ENCODE measurements at regions not wholly inside any gene's neighbourhood (a gene's known extent, or its start where the extent isn't known, plus 50 kb on each side); places are given as distances from the start of the nearest gene placed in this dataset.
"Not testable (repeated sequence)": the region's sequence is repeated elsewhere in the genome, so short reads cannot be mapped to it uniquely, and the experiment has no call there.

DNA sequence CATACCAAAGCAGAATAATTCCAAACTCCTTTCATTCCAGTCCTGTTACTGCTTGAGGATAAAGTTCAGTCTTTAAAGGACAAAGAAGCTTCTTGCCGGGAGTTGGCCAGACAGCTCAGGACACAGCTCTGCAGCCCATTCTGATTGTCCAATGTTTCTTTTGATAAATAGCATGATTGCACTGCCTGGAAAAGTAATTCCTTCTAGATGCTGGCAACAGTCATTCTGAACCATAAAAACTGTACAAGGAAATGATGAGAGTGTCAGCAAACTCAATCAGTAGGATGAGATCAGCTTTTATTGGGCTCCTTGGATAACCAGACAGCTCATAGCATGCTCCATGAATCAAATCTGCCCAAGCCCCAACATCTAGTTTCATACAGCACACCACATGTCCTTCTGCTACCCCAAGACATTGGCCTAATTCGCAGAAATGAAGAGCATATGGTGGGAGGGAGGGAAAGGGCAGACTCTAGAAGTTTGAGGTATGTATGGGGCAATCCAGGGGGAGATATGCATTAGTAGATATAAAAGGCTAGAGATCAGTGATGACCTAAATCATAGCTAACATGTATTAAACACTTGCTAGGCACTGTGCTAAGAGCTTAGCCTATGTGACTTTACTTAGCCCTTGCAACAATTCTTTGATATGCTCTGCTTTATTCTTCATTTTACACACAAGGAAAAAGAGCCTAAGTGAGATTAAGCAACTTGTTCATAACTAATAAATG lies 219.9 kb upstream of the NREP start:
- DNase-seq (ENCODE audit: low spot score): no peak

- no peak for DNase-seq (ENCODE audit: low spot score)
Measured at GRCh38 chr5:111975133-111975532, 218.1 kb upstream of the NREP start.

- DNase-seq (ENCODE audit: low spot score): no peak
Measured at GRCh38 chr5:111973961-111974360, 217.0 kb upstream of the NREP start.

GRCh38 chr5:111972548-111972947 lies 215.6 kb upstream of the NREP start:
- no peak for DNase-seq (ENCODE audit: low spot score)

DNA sequence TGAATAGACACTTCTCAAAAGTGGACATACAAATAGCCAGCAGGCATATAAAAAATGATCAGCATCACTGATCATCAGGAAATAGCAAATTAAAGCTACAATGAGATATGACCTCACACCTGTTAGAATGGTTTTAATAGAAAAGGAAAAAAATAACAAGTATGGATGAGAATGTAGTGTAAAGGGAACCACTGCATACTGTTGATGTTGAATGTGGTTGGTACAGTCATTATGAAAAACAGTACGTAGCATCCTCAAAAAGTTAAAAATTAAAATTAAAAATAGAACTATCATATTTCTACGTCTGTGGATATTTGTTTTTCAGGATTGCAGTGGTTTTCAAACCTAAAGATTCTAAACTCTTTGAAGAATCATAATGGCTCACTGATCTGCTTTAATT lies 215.1 kb upstream of the NREP start:
- DNase-seq (ENCODE audit: low spot score): no peak

DNA sequence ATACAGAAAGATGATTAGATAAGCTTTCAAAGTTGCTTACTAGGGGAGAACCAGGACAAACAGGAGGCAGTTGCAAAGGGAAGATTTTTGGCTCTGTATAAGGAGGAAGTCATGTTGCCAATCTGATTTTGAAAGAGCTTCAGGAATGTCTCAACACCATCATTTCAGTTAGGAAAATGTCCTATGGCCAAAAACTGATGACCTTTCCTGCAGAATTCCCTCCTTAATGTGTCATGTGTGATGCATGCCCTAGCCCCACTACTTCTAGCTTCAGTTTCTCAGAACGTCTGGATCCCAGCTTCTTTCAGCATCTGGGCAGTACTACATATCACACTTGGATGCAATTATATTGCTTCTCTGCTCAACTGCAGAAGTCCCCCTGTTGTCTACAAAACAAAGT lies 211.5 kb upstream of the NREP start:
- no peak for DNase-seq (ENCODE audit: low spot score)

DNA sequence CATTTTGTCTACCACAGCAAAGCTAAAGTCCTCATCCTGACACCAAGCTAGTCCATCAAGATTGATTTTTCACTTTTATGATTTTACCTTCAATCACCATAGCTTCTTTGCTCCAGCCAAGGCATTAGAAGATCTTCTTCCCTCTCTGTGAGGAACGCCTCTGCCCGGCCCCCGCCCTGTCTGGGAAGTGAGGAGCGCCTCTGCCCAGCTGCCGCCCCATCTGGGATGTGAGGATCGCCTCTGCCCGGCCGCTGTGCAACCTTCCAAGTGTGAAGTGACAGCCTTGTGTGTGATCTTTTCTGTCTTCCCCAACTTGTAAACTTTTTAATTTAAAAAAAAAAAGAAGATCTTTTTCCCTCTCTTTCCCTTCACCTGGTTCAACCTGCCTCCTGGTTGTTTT lies 210.5 kb upstream of the NREP start:
- no peak for DNase-seq (ENCODE audit: low spot score)

GRCh38 chr5:111966290-111966689 lies 209.3 kb upstream of the NREP start:
- DNase-seq (ENCODE audit: low spot score): no peak

- DNase-seq (ENCODE audit: low spot score): no peak
Measured at GRCh38 chr5:111963555-111963954, 206.6 kb upstream of the NREP start.

DNA sequence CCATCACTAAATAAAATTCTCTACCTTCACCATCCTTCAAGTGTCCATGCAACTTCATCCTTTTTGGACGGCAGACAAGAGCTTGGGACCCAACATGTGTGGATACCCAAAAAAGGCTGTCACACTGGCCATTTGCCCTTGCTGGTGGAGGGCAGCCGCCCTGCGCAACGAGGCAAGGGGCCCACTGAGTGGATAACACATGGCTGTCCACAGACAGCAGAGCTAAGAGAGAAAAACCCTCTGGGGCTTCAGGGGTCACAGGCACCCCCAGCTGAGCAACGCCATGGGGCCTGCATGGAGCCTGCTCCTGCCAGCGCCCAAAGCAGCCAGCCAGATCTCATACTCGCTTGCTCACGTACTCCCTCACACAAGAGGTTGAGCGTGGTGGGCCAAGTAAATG lies 205.9 kb upstream of the NREP start:
- no peak for DNase-seq (ENCODE audit: low spot score)

DNA sequence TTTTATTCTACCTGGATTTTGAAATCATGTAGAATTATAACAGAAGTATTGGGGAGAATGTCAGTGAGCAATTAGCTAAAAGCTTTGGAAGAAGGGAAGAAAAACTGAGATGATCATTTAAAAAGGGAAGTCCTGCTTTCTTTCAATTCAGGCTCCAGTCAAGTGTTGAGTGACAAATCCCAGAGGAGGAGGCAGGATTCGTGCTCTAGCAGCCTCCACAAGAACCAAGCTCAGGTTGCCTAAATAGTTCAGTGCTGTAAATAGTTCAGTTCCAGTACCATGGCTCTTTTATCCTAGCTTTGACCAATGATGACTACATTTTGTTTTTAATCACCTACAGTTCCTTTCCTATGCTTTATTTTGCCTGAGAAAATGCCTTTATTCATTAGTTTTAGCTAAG lies 204.9 kb upstream of the NREP start:
- DNase-seq (ENCODE audit: low spot score): no peak

DNA sequence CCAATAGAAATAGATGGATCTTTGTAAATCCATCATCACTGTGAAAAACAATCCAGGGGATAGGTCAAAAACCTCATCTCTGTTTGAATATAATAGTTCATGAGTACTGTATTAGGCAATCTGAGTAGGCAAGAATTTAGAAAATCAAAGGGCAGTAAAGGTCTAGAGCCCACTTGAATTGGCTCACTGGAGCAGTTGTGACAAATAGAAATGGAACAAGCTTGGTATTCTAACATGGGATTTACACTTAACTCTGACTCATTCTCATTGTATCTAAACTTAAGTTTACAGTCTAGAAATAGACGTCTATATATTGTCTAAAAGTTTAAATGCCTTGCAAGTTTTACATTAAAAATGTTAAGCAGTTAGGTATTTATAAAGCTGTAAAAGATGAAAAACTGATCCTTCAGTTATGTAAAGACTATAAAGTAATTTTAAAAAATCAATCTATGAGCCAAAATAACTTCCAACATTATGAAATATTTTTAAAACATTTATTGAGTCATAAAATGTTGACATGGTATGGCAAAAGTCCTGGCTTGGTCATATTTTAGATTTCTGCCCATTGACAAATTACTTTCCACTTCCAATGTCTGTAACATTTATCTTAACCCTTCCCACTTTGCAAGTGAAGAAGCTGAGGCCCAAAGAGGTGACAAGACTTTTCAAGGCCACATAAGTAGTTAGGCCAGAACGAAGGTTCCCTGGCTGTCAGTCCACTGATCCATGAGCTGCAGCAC lies 203.7 kb upstream of the NREP start:
- DNase-seq (ENCODE audit: low spot score): no peak

DNA sequence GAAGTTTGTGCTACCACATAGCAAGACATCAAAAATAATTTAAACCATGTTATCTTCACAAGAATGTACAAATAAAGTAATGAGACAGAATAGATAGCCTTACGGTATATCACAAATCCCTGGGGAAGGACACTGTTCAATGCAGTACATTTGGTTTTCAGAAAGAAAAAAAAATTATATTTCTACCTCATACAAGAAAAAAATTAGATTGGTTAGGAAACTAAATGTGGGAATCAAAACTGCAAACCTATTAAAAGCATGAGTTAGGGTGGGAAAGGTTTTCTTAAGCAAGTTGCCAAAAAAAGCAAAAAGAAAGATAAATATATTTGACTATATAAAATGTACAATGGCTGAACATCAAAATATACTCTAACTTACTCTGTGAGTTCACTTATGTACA lies 201.9 kb upstream of the NREP start:
- no peak for DNase-seq (ENCODE audit: low spot score)

DNA sequence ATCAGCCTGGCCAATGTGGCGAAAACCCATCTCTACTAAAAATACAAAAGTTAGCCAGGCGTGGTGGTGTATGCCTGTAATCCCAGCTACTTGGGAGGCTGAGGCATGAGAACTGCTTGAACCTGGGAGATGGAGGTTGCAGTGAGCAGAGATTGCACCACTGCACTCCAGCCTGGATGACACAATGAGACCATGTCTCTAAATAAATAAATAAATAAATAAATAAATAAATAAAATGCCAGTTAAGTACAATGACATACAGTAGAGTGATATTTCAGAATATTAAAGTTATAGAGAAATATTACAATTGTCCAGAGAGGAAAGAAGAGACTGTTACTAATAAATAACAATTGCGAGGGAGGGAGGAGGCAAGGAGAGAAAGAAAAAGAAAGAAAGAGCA lies 199.8 kb upstream of the NREP start:
- not testable (repeated sequence) for DNase-seq (ENCODE audit: low spot score)

DNA sequence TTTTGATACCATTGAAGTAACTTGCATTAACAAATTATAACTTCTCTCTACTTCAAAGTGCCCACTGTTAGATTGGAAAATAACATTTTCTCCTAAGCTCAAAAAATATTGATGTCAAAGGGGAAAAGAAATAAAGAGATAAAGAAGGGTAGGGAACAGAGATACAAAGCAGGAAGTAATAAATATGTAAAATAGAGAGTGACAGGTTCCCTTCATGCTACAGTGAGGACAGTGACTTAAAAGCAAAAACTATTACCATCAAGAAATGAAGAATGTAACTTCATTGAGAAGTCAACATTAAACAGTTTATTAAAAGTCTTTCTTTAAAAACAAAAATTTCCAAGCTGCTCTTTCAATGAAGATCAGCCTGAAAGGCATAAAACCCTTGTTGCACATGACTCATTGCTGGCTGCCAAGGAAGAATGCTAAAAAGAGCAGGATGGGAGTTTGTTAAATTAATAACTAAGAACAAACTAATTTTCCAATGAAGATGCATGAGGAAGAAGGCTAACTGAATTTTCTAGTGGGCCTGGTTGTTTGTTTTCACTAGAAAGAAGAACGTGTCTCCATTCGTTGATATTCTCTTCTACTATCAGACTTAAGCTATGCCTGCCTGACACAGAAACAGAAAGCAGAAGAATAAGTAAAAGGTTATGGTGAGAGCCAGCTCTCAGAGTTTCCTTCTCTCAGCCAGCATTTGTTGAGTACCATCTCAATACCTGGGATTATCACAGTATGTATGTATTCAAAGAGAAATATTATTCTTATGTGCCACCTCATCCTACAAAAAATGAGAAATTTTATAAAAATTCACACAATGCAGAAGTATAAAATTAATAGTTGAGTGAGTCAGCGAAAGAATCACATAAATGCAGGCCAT lies 197.8 kb upstream of the NREP start:
- no peak for DNase-seq (ENCODE audit: low spot score)

DNA sequence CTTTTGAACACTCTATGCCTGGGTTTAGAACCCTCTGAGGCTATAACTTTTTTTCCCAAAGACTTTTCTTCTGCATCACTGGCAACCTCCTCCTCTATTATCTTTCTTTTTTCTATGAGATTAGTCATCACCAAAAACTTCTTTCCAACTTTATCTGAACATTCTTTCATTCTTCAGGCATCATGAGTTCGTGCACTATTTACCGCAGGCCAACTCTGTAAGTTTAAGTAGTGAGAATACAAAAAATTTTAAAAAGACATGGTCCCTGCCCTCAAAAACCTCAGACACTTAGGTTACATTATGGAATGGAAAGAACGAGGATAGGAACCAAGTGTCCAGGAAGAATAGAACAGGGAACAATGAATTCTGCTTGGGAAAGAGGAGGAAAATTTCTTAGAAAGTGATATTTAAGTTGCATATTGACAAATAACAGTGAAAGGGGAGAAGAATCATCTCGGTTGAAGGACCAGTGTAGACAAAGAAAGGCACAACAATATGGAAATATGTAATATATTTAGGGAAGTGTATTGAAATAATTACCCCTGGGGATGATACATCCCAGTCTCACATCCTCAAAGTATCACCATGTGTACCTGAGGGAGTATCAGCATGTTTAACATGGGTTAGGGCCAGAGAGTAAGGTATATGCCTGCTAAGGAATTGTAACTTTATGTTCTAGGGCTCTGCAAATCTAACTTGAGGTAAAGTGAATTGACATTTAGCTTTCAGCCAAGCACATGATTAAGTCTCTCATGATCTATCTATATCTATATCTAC lies 196.5 kb upstream of the NREP start:
- no peak for DNase-seq (ENCODE audit: low spot score)

DNA sequence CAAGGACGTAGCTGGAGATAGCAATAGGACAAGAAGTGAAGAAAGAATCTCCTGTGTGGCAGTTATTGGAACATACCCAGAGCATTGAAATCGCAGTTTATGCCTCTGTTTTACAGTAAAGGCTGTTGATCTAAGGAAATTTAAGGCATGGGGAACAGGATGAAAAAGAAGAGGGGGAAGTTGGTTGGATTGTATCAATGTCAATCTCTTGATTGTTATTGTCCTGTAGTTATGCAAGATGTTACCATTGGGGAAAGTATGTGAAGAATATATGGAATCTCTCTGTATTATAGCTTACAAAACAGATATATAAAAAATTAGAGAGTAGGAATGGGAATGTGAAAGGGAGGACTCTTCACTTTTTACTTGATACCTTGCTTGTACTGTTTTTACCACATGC lies 195.6 kb upstream of the NREP start:
- no peak for DNase-seq (ENCODE audit: low spot score)

- DNase-seq (ENCODE audit: low spot score): no peak
Measured at GRCh38 chr5:111950660-111951059, 193.7 kb upstream of the NREP start.

- no peak for DNase-seq (ENCODE audit: low spot score)
Measured at GRCh38 chr5:111948092-111948841, 191.3 kb upstream of the NREP start.

DNA sequence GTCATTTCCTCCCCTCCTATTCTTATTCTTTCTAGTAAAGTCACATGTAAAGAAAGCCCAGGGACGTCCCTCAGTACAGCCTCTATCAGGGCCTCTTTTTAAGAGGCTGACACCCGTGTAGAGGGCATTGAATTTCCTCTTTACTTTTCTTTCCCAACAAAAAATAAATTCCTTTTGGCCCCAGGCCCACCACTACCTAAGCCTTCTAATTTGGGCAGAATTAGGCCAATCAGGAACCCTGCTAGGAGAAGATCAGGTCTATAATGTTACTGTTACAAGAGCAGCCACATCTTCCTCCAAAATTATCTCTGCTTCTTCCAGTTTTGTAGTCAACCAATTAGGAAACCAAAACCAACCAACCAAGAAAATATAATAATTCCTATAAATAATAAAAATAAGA lies 189.6 kb upstream of the NREP start:
- no peak for DNase-seq (ENCODE audit: low spot score)

GRCh38 chr5:111945535-111945934 lies 188.5 kb upstream of the NREP start:
- no peak for DNase-seq (ENCODE audit: low spot score)
